Tibial nerve (tissue), 4 donors: ENCODE measurements at regions not wholly inside any gene's neighbourhood (a gene's known extent, or its start where the extent isn't known, plus 50 kb on each side); places are given as distances from the start of the nearest gene placed in this dataset.

Source experiments
- CTCF ChIP-seq, 5 experiments: fragments of 200-600 bp in 3 of 5; fragments of 450-650 bp in 2 of 5; sonication (generic) in 3 of 5; IDR thresholded peaks; one replicate each; pipeline ENCODE4 v1.5.1; 2016 to 2019; ENCODE audit warnings: antibody characterized with exemption in 5 of 5, mild to moderate bottlenecking in 3 of 5, moderate library complexity in 2 of 5
- EP300 ChIP-seq, 2 donors: sonication (generic); formaldehyde crosslinking; IDR thresholded peaks; one replicate each; pipeline ENCODE4 v1.6.1; 2017; ENCODE audit warnings: antibody characterized with exemption in 2 of 2, mild to moderate bottlenecking in 1 of 2
- POLR2A ChIP-seq, 2 donors: fragments of 450-650 bp; IDR thresholded peaks; one replicate each; pipeline ENCODE4 v1.6.1; 2017; ENCODE audit warnings: antibody characterized with exemption in 2 of 2, mild to moderate bottlenecking in 2 of 2, moderate library complexity in 2 of 2

GRCh38 chr2:123262856-123263255 is 762.2 kb upstream of the CNTNAP5 start:
- no peak for TF ChIP-seq CTCF (IDR thresholded peaks at IDR 0.05)
- TF ChIP-seq POLR2A (IDR thresholded peaks at IDR 0.05): no peak
- no peak for TF ChIP-seq EP300 (IDR thresholded peaks at IDR 0.05)
